GM12891 (cell line): ENCODE measurements at regions not wholly inside any gene's neighbourhood (a gene's known extent, or its start where the extent isn't known, plus 50 kb on each side); places are given as distances from the start of the nearest gene placed in this dataset.
"Not testable (repeated sequence)": the region's sequence is repeated elsewhere in the genome, so short reads cannot be mapped to it uniquely, and the experiment has no call there.

Experiments used
- DNase-seq: peaks from one replicate; pipeline ENCODE4 v3.0.0; 2011; ENCODE audit warnings: low spot score; ENCODE audit not compliant: insufficient read length
- FAIRE-seq: peaks from 2 replicates; lab custom pipeline; 2011; peaks lifted over from hg19 to GRCh38; lab: Jason Lieb, UNC
- PAX5 ChIP-seq: IDR thresholded peaks from 2 replicates; pipeline ENCODE4 v1.6.1; 2011; ENCODE audit warnings: low read length, moderate library complexity, mild to moderate bottlenecking; ENCODE audit not compliant: insufficient read depth, severe bottlenecking
- POLR2A ChIP-seq: IDR thresholded peaks from 2 replicates; pipeline ENCODE4 v1.6.1; 2011; ENCODE audit warnings: low read depth, low read length, control low read depth
- POLR2AphosphoS5 ChIP-seq: IDR thresholded peaks from 2 replicates; pipeline ENCODE4 v1.6.1; 2011; ENCODE audit warnings: low read depth, low read length, control low read depth
- POU2F2 ChIP-seq: IDR thresholded peaks from 2 replicates; pipeline ENCODE4 v1.6.1; 2011; ENCODE audit warnings: low read depth, mild to moderate bottlenecking, control low read depth, low read length, moderate library complexity
- SPI1 ChIP-seq: IDR thresholded peaks from 2 replicates; pipeline ENCODE4 v1.6.1; 2011; ENCODE audit warnings: low read depth, low read length, control low read depth
- TAF1 ChIP-seq: IDR thresholded peaks from 2 replicates; pipeline ENCODE4 v1.6.1; 2011; ENCODE audit warnings: low read depth, low read length, control low read depth

DNA sequence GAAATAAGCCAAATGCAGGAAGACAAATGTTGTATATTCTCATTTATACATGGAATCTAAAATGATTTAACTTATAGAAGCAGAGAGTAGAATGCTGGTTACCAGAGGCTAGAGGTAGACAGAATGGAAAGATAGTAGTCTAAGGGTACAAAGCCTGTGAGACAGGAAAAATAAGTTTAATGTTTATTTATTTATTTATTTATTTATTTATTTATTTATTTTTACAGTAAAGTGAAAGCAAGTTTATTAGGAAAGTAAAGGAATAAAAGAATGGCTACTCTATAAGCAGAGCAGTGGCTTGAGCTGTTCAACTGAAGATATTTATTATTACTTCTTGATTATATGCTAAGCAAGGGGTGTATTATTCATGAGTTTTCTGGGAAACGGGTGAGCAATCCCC is 203.2 kb downstream of the LAS1L start:
- TF ChIP-seq POLR2AphosphoS5 = no peak
- TF ChIP-seq POU2F2 = no peak
- no peak for TF ChIP-seq SPI1
- no peak for TF ChIP-seq POLR2A
- TF ChIP-seq TAF1 = no peak
- TF ChIP-seq PAX5 = no peak
- no peak for DNase-seq
- no peak for FAIRE-seq

DNA sequence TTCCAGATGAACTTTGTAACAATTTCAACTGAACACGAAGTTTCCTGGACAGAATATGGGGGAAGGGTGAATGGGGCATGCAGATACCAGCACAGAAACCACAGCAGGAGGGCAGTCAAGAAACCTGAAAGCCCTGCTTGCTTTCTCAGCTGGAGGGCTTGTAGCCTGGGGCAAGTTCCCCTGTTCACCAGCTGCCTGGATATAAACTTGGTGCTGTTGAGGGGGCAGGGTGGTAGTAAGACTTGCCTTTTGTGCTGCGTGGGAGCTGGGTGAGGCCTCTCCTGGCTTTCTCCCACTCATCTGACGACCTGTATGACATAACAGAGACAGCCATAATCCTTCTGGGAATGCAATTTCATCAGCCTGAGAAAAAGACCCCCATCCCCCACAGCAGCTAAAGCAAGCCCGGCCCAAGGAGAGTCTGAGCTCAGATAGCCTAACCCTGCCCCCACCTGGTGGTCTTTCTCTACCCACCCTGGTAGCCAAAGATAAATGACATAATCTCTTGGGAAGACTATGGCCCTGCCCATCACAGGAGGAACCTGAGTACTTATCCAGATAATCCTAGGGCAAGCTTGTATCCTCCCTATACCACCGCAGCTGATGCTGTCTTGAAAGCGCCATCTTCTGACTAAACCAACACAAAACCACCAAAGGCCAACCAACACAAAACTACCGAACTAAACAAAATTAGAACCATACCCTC is 234.3 kb downstream of the LAS1L start:
- DNase-seq (no peak), FAIRE-seq (no peak)
- TF ChIP-seq SPI1 (no peak), POU2F2 (no peak), POLR2A (no peak), TAF1 (no peak), PAX5 (no peak), POLR2AphosphoS5 (no peak)

DNA sequence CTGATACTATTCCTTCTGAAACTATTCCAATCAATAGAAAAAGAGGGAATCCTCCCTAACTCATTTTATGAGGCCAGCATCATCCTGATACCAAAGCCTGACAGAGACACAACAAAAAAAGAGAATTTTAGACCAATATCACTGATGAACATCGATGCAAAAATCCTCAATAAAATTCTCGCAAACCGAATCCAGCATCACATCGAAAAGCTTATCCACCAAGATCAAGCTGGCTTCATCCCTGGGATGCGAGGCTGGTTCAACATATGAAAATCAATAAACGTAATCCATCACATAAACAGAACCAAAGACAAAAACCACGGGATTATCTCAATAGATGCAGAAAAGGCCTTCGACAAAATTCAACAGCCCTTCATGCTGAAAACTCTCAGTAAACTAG is 251.7 kb downstream of the LAS1L start:
- not testable (repeated sequence) for DNase-seq, FAIRE-seq

DNA sequence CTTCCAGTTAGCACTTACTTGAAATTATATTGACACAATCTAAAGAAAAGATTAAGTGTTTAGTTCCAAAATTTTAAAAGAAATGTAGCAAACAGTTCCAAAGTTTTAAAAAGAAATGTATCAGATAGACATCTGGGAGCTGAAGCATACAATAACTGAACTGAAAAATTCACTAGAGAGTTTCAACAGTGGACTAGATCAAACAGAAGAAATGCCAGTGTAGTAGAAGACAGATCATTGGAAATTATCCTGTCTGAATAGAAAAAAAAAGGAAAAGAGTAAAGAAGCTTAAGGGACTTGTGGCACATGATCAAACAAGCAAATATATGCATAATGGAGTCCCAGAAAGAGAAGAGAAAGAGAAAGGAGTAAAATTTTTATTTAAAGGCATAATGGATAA is 261.4 kb downstream of the LAS1L start:
- DNase-seq (no peak), FAIRE-seq (no peak)
- TF ChIP-seq POLR2AphosphoS5 = no peak
- TF ChIP-seq TAF1 = no peak
- TF ChIP-seq SPI1 = no peak
- no peak for TF ChIP-seq POLR2A
- TF ChIP-seq PAX5 = no peak

DNA sequence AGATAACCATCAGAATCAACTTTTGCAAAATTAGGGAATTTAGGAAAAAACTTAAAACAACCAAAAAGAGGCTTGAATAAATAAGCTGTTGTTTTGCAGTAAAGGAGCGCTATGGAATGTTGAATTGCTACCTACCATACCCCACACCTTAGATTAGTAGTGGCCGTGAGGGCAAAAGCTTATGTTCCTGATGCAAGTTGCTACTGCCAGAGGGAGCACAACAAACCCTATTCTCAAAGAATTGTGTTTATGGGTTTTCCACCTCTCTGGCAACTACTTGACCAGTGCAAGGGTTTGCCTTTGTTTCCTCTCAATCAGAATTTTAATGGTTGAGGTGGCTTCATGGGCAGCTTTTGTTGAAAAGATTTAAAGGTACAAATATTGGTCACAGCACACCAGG is 268.1 kb downstream of the LAS1L start:
- FAIRE-seq (no peak), DNase-seq (no peak)
- TF ChIP-seq POU2F2 (no peak), TAF1 (no peak), SPI1 (no peak), POLR2AphosphoS5 (no peak), PAX5 (no peak), POLR2A (no peak)

DNA sequence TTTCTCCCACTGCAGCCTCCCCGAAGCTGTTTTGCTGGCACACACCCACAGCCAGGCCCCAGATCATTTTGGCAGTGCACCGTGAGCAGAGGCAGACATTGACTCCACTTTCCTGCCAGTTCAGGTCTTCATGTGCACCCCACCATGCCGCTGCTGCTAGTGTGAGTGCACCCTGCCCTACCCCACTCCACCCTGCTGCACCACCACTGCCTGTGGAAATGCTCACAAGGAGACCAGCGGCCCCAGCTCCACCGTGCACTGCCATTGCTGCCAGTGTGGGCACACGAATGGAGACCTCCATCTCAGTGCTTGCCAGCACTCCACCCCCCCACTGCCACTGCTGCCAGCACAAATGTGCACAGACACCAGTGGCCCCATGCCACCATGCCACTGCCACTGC is 277.6 kb upstream of the ZC4H2 start:
- FAIRE-seq (no peak), DNase-seq (no peak)
- no peak for TF ChIP-seq PAX5
- TF ChIP-seq POU2F2 = no peak

DNA sequence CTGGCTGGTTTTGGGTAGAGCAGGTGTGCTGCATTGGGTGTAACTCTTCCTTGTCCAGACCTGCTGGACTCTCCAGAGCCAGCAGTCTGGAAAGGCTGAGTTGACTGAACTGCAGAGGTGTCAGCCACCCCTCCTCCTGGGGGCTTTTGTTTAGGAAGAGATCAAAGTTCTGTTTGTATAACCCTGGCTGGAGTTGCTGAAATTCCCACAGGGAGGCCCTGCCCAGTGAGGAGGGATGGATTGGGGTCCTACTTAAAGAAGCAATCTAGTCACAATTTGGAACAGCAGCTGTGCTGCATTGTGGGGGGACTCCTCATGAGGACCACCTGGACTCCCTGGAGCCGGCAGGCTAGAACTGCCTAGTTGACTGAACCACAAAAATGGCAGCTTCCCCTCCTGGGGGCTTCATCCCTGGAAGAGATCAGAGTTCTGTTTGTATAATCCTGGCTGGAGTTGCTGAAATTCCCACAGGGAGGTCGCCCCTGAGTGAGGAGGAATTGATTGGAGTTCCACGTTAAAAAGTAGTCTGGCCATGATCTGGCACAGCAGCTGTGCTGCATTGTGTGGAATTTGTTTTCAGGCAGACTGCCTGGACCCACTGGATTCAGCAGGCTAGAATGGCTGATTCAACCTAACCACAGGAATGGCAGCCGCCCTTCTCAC is 264.9 kb upstream of the ZC4H2 start:
- FAIRE-seq (no peak), DNase-seq (no peak)
- TF ChIP-seq POLR2AphosphoS5 (no peak), SPI1 (no peak)

DNA sequence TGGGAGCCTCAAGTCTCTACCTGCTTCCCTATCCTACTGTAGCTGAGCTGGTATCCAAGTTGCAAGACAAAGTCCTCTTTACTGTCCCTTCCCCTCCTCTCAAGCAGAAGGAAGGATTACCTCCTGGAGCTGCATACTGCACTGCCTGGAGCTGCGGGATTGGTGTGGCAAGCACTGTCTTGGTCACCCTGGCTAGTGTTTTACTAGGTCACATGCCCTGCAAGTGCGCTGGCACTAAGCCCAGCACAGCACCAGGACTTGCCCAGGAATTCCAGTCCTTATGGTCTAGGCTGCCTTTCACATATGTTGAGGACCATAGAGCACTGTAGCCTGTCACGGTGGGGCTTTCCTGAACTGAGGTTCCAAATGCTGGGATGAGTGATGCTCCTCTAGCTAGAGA is 227.3 kb upstream of the ZC4H2 start:
- no peak for DNase-seq
- TF ChIP-seq TAF1 (no peak), PAX5 (no peak), POU2F2 (no peak), SPI1 (no peak), POLR2A (no peak)
- FAIRE-seq = no peak

DNA sequence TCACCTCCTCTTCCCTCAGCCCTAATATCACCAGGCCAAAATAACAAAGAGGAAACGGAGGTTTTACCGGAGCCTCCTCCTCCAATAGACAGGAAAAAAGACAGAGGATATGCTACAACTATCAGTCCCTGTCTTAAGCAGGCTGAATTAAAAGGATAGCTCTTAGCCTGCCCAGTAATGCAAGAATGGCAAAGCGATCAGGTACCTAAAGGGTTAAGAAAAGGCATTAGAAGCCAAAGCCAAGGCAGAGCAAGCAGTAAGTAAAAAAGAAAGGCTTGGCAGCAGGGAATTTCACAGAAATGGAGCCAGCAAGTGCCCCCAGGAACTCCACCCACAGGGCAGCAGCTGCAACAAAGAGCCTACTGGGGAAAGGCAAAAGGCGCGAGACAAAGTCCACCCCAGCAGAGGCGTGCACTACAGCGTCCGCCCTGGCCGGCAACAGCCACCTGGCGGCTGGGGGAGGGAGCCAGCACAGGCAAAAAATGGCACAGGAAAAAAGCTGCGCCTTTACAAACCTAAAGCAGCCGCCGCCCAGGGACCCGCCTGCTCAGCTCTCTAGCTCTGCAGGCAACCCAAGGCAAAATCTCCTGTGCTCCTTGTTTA is 220.6 kb upstream of the ZC4H2 start:
- FAIRE-seq (no peak), DNase-seq (no peak)
- TF ChIP-seq POLR2A (no peak), SPI1 (no peak), POLR2AphosphoS5 (no peak), POU2F2 (no peak), TAF1 (no peak), PAX5 (no peak)

DNA sequence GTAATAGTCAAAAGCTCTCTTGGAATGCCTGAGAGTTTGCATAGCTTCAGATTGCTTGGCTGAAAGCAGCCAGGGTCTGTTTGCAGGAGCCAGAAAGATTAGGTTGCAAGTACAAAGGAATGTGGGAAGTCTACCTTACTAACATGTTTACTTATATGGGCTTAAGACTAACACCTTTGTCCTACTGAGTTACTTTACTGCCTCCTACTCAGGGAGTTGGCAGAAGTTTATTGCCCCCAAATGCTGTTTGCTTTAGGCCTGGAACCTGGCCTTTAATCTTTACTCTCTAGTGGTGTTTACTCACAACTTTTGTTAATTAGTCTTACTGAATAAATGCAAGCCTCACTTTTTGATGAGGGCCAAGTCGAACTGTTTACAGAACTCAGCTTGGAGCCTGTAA is 219.4 kb upstream of the ZC4H2 start:
- DNase-seq (no peak), FAIRE-seq (no peak)
- TF ChIP-seq POLR2A = no peak
- TF ChIP-seq POU2F2 = no peak
- TF ChIP-seq PAX5 = no peak
- TF ChIP-seq POLR2AphosphoS5 = no peak
- TF ChIP-seq TAF1 = no peak
- TF ChIP-seq SPI1 = no peak

DNA sequence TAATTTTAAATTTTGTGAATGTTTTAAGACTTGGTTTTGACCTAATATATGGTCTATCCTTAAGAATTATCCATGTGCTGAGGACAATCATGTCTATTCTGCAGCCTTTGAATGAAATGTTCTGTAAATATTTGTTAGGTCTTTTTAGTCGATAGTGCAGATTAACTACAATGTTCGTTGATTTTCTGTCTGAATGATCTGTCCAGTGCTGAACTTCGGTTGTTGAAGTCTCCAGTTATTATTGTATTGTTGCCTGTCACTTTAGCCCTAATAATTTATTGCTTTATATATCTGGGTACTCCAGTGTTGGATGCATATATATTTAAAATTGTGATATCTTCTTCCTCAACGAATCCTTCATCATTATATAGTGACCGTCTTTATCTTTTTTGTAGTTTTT is 218.3 kb upstream of the ZC4H2 start:
- FAIRE-seq (no peak), DNase-seq (no peak)
- TF ChIP-seq PAX5 (no peak), SPI1 (no peak), POU2F2 (no peak), POLR2A (no peak), TAF1 (no peak), POLR2AphosphoS5 (no peak)

DNA sequence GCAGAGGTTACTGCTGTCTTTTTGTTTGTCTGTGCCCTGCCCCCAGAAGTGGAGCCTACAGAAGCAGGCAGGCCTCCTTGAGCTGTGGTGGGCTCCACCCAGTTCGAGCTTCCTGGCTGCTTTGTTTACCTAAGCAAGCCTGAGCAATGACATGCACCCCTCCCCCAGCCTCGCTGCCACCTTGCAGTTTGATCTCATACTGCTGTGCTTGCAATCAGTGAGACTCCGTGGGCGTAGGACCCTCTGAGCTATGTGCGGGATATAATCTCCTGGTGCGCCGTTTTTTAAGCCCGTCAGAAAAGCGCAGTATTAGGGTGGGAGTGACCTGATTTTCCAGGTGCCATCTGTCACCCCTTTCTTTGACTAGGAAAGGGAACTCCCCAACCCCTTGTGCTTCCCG is 187.1 kb upstream of the ZC4H2 start:
- FAIRE-seq, DNase-seq: not testable (repeated sequence)
